Kidney capillary endothelial cell (primary cell): ENCODE measurements at regions not wholly inside any gene's neighbourhood (a gene's known extent, or its start where the extent isn't known, plus 50 kb on each side); places are given as distances from the start of the nearest gene placed in this dataset.
"Not testable (repeated sequence)": the region's sequence is repeated elsewhere in the genome, so short reads cannot be mapped to it uniquely, and the experiment has no call there.

Experiments
- DNase-seq: peaks from one replicate; pipeline ENCODE4 v3.0.0-alpha.2; 2018; ENCODE audit warnings: low spot score

- no peak for DNase-seq
Measured at GRCh38 chr10:27344568-27345454, 104.2 kb upstream of the ACBD5 start.

DNA sequence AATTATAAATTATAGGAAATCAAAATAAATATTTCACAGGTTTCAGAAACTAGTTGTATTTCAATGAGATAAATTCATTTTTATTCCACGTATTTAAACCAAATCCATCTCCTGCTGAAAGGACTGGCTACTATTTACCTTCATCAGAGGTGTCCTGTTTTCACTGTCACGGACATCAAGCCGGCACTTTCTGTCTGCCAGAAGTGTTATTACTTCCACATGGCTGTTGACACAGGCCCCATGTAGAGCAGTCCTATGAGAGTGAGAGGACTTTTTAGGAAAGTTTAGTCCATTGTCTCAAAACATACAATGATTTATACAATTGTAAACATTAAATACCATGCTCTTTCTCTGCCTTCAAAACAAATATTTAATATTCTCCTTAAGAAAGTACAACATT is 100.4 kb upstream of the ACBD5 start:
- DNase-seq = no peak

- DNase-seq = not testable (repeated sequence)
Measured at GRCh38 chr10:27335246-27335645, 94.6 kb upstream of the ACBD5 start.

GRCh38 chr10:27330074-27330473 is 89.5 kb upstream of the ACBD5 start:
- DNase-seq = no peak

DNA sequence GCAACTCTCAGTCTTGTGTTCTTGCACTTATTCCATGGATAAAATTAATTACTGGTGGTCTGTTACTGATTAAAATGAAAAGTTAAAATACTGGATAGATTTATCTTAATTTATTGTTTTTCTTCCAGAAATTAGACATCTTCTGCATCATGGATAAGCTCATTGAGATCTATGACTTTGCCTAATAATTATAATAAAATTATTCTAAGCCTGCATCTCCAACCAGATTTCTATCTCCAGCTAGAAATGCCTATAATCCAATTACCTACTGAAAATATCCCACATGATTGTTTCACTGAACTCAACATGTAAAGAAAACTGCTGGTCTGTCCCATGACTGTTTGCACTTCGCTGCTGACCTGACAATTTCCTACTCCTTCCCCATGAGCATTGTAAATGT is 88.3 kb upstream of the ACBD5 start:
- no peak for DNase-seq

GRCh38 chr10:27326748-27327147 is 86.2 kb upstream of the ACBD5 start:
- DNase-seq = not testable (repeated sequence)

DNA sequence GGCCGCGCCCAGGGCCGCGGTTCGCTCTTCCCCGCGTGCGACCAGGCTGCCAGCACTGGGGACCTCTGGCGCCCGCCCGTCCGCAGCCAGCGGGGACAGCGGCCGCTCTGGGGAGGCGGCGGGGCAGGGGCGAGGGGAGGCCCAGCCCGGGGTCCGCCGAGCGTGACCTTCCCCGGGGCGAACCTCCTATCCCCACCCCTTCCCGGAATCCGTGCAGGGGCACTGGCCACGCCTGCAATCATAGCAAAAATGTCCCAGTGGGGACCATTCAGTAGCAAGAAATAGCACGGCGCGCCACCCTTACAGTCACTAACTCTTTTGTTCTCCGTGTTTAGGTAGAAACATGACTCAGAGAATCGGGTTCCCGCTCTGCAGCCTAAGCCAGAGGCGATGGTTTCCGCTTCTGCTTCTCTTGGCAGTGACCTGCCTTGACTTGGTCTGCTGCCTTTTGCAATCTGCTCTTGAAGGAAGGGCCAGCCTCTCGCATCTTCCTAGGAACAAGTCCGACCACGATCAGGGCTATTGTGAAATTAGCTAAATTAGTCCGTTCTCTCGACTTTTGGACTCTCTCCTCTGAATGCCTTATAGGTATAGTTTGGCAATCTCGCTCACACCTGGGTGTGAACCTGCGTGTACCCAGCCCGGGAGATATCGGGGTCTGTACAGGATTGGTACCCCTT is 79.3 kb upstream of the ACBD5 start:
- peak; percentile 44 for DNase-seq

- not testable (repeated sequence) for DNase-seq
Measured at GRCh38 chr10:27319139-27319538, 78.5 kb upstream of the ACBD5 start.

DNA sequence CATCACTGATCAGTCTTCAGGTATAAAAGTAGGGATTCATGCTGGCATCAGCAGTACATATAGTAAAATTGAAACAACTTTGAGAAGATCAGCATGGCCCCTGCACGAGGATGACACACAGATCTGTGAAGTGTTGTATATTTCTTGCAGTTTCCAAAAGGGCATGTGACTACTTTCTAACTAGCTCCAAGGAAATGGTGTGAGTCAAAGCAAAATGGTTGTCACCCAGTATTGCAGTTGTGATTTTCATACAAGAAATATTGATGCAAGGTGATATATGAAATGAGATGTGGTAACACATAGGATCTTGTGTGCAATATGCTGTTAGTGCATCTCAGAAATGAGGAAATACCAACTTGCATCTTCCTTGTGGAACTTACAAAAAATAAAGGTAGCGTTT is 74.5 kb upstream of the ACBD5 start:
- not testable (repeated sequence) for DNase-seq

DNA sequence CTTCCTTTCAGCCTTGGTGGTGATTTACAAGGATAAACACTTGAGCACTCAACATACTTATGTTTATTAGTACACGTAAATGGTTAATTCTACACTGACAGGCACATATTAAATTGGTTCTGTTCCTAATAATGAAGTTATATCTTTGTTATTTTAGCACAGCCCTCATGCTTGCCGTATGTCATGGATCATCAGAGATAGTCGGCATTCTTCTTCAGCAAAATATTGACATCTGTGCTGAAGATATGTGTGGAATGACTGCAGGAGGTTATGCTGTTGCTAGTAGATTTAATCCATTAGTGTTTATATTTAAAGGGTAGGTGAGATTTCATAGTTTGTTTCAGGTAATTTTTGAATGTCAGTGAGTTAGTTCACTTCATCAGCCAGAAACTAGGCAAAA is 73.0 kb upstream of the ACBD5 start:
- not testable (repeated sequence) for DNase-seq

- DNase-seq = no peak
Measured at GRCh38 chr10:27312854-27313253, 72.3 kb upstream of the ACBD5 start.

- not testable (repeated sequence) for DNase-seq
Measured at GRCh38 chr10:27311809-27312208, 71.2 kb upstream of the ACBD5 start.

DNA sequence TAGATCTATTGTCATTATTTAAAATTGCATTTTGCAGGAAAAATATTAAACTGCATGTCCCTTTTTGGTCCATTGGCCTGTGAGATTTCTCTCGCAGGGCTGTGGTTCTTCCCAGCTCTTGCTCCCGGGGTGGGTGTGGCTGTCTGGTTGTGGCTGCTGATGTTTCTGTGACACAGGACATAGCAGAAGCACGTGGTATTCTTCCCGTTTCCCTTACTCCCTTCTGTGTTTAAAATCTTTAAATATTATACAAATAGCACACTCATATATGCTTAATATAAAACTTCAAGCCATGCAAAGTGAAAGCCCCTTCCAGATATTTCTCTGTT is 57.9 kb upstream of the ACBD5 start:
- DNase-seq = not testable (repeated sequence)

GRCh38 chr10:27297844-27298521 is 57.4 kb upstream of the ACBD5 start:
- no peak for DNase-seq

DNA sequence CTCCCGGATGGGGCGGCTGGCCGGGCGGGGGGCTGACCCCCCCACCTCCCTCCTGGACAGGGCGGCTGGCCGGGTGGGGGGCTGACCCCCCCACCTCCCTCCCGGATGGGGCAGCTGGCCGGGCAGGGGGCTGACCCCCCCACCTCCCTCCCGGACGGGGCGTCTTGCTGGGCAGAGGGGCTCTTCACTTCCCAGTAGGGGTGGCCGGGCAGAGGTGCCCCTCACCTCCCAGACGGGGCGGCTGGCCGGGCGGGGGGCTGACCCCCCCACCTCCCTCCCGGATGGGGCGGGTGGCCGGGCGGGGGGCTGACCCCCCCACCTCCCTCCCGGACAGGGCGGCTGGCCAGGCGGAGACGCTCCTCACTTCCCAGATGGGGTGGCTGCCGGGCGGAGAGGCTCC is 55.7 kb upstream of the ACBD5 start:
- DNase-seq = not testable (repeated sequence)

- DNase-seq = not testable (repeated sequence)
Measured at GRCh38 chr10:27291253-27291895, 50.8 kb upstream of the ACBD5 start.
